HG02852 (cell line): ENCODE measurements at regions not wholly inside any gene's neighbourhood (a gene's known extent, or its start where the extent isn't known, plus 50 kb on each side); places are given as distances from the start of the nearest gene placed in this dataset.

Experiments
- ATAC-seq: cut with Tn5 transposase; IDR thresholded peaks from one replicate; pipeline ENCODE4 v1.9.1; 2021; ENCODE audit warnings: mild to moderate bottlenecking, moderate library complexity; ENCODE audit not compliant: unreplicated experiment

GRCh38 chr14:62626416-62626815, 418.8 kb downstream of the KCNH5 start:
- ATAC-seq, result no peak

- ATAC-seq, result no peak
These were observed 416.0 kb downstream of the KCNH5 start for GRCh38 chr14:62629176-62629725.

- ATAC-seq, result no peak
These were observed 414.1 kb downstream of the KCNH5 start for GRCh38 chr14:62631176-62631575.

GRCh38 chr14:62632771-62633170, 412.5 kb downstream of the KCNH5 start:
- no peak for ATAC-seq

- no peak for ATAC-seq
These were observed 399.6 kb downstream of the KCNH5 start for GRCh38 chr14:62645649-62646048.
